ENCODE measurements at regions not wholly inside any gene's neighbourhood (a gene's known extent, or its start where the extent isn't known, plus 50 kb on each side); places are given as distances from the start of the nearest gene placed in this dataset.
"Not testable (repeated sequence)": the region's sequence is repeated elsewhere in the genome, so short reads cannot be mapped to it uniquely, and the experiment has no call there.

GRCh38 chr2:8125741-8126711 lies 555.8 kb upstream of the ID2 start:
- no peak overlapping the region for H2AFZ ChIP-seq (ENCODE audit: low read depth, low read length, poor library complexity, severe bottlenecking)
- H3K9me3 ChIP-seq (ENCODE audit: control insufficient read depth in 1 of 2, insufficient read depth in 1 of 2, low read depth in 1 of 2, low read length in 2 of 2), result no peaks in the 10 kb centered on the region
- no peaks in the 10 kb centered on the region for H3K36me3 ChIP-seq (ENCODE audit: control insufficient read depth in 1 of 2, insufficient read depth in 2 of 2, low read length in 2 of 2)
- RAD21 ChIA-PET (ENCODE audit: low non-redundant PET in 1 of 2, low total read pairs in 2 of 2, uncharacterized antibody in 2 of 2, unreplicated experiment in 2 of 2), result no interaction called here
- no peak overlapping the region for H3K9ac ChIP-seq (ENCODE audit: low read length)
- no peaks in the 10 kb centered on the region for H3K9me2 ChIP-seq (ENCODE audit: insufficient read depth)
- no peaks in the 10 kb centered on the region for H4K20me1 ChIP-seq (ENCODE audit: insufficient read depth)
- POLR2A ChIA-PET, result no interaction called here
- no peaks in the 10 kb centered on the region for H3K4me1 ChIP-seq (ENCODE audit: control insufficient read depth in 1 of 2, insufficient read depth in 2 of 2, low read length in 2 of 2)
- BruUV-seq (replicated peaks), result no TSS peak
- intact Hi-C loops (cut with micrococcal nuclease), result no loop called here
- CTCF ChIA-PET, result no interaction called here
- TF ChIP-seq ZBTB33 (IDR thresholded peaks at IDR 0.05; ENCODE audit: extremely low read depth, insufficient replicate concordance, low read length) (no peak), EZH2 (IDR thresholded peaks at IDR 0.05) (no peak), TCF7L2 (IDR thresholded peaks at IDR 0.05; ENCODE audit: borderline replicate concordance, extremely low read depth, insufficient read depth, insufficient read length) (no peak), EZH2phosphoT487 (IDR thresholded peaks at IDR 0.05; ENCODE audit: borderline replicate concordance) (no peak), SRF (IDR thresholded peaks at IDR 0.05; ENCODE audit: low read depth) (no peak)
- no peaks in the 10 kb centered on the region for H3K79me2 ChIP-seq (ENCODE audit: insufficient read depth, low read length)
- no peak for DNase-seq (ENCODE audit: low read depth, low spot score)
- H3K4me3 ChIP-seq (replicated peaks in 1 of 2; ENCODE audit: low read depth in 1 of 2, low read length in 2 of 2), result no peak overlapping the region
- no peak overlapping the region for H3K27ac ChIP-seq (ENCODE audit: low read depth, low read length)
- H3K4me2 ChIP-seq (ENCODE audit: low read length), result no peak overlapping the region
- no peaks in the 10 kb centered on the region for H3K27me3 ChIP-seq (ENCODE audit: insufficient read depth, low read length)
- ATAC-seq, result no peak

GRCh38 chr2:8126783-8127182 lies 555.1 kb upstream of the ID2 start:
- Histone ChIP-seq H3K36me3 (ENCODE audit: control insufficient read depth in 1 of 2, insufficient read depth in 2 of 2, low read length in 2 of 2) (no peaks in the 10 kb centered on the region), H3K4me3 (replicated peaks in 1 of 2; ENCODE audit: low read depth in 1 of 2, low read length in 2 of 2) (no peak overlapping the region), H3K79me2 (ENCODE audit: insufficient read depth, low read length) (no peaks in the 10 kb centered on the region), H4K20me1 (ENCODE audit: insufficient read depth) (no peaks in the 10 kb centered on the region), H3K4me2 (ENCODE audit: low read length) (no peak overlapping the region), H3K27me3 (ENCODE audit: insufficient read depth, low read length) (no peaks in the 10 kb centered on the region), H3K9me3 (ENCODE audit: control insufficient read depth in 1 of 2, insufficient read depth in 1 of 2, low read depth in 1 of 2, low read length in 2 of 2) (no peaks in the 10 kb centered on the region), H3K4me1 (ENCODE audit: control insufficient read depth in 1 of 2, insufficient read depth in 2 of 2, low read length in 2 of 2) (no peaks in the 10 kb centered on the region), H3K9me2 (ENCODE audit: insufficient read depth) (no peaks in the 10 kb centered on the region), H3K27ac (ENCODE audit: low read depth, low read length) (no peak overlapping the region), H3K9ac (ENCODE audit: low read length) (no peak overlapping the region), H2AFZ (ENCODE audit: low read depth, low read length, poor library complexity, severe bottlenecking) (no peak overlapping the region)
- no TSS peak for BruUV-seq (replicated peaks)
- intact Hi-C loops (cut with micrococcal nuclease), result no loop called here
- RAD21 ChIA-PET (ENCODE audit: low non-redundant PET in 1 of 2, low total read pairs in 2 of 2, uncharacterized antibody in 2 of 2, unreplicated experiment in 2 of 2), result no interaction called here
- POLR2A ChIA-PET, result no interaction called here
- CTCF ChIA-PET, result no interaction called here
- DNase-seq (ENCODE audit: low read depth, low spot score) (no peak), ATAC-seq (no peak)
- TF ChIP-seq SRF (IDR thresholded peaks at IDR 0.05; ENCODE audit: low read depth) (no peak), POLR2A (IDR thresholded peaks at IDR 0.05; ENCODE audit: borderline replicate concordance, extremely low read depth, insufficient read depth, insufficient read length) (no peak), RAD21 (IDR thresholded peaks at IDR 0.05; ENCODE audit: low read depth) (no peak), EZH2 (IDR thresholded peaks at IDR 0.05) (no peak)

DNA sequence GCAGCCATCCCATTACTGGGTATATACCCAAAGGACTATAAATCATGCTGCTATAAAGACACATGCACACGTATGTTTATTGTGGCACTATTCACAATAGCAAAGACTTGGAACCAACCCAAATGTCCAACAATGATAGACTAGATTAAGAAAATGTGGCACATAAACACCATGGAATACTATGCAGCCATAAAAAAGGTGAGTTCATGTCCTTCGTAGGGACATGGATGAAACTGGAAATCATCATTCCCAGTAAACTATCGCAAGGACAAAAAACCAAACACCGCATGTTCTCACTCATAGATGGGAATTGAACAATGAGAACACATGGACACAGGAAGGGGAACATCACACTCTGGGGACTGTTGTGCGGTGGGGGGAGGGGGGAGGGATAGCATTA lies 550.4 kb upstream of the ID2 start:
- intact Hi-C loops (cut with micrococcal nuclease); ATAC-seq; H3K27ac ChIP-seq (ENCODE audit: low read depth, low read length); H3K79me2 ChIP-seq (ENCODE audit: insufficient read depth, low read length); BruUV-seq (replicated peaks); H3K9me3 ChIP-seq (ENCODE audit: control insufficient read depth in 1 of 2, insufficient read depth in 1 of 2, low read depth in 1 of 2, low read length in 2 of 2); CTCF ChIA-PET; H3K4me1 ChIP-seq (ENCODE audit: control insufficient read depth in 1 of 2, insufficient read depth in 2 of 2, low read length in 2 of 2); H3K4me3 ChIP-seq (replicated peaks in 1 of 2; ENCODE audit: low read depth in 1 of 2, low read length in 2 of 2); H3K9me2 ChIP-seq (ENCODE audit: insufficient read depth); RAD21 ChIA-PET (ENCODE audit: low non-redundant PET in 1 of 2, low total read pairs in 2 of 2, uncharacterized antibody in 2 of 2, unreplicated experiment in 2 of 2); H3K9ac ChIP-seq (ENCODE audit: low read length); H3K36me3 ChIP-seq (ENCODE audit: control insufficient read depth in 1 of 2, insufficient read depth in 2 of 2, low read length in 2 of 2); H2AFZ ChIP-seq (ENCODE audit: low read depth, low read length, poor library complexity, severe bottlenecking); H3K4me2 ChIP-seq (ENCODE audit: low read length); H3K27me3 ChIP-seq (ENCODE audit: insufficient read depth, low read length); H4K20me1 ChIP-seq (ENCODE audit: insufficient read depth); POLR2A ChIA-PET; DNase-seq (ENCODE audit: low read depth, low spot score): not testable (repeated sequence)
